ENCODE measurements at regions not wholly inside any gene's neighbourhood (a gene's known extent, or its start where the extent isn't known, plus 50 kb on each side); places are given as distances from the start of the nearest gene placed in this dataset.
"Not testable (repeated sequence)": the region's sequence is repeated elsewhere in the genome, so short reads cannot be mapped to it uniquely, and the experiment has no call there.

GRCh38 chrX:13955975-13956374 is 73.7 kb downstream of the GEMIN8 start:
- DNase-seq (ENCODE audit: low spot score): no peak

DNA sequence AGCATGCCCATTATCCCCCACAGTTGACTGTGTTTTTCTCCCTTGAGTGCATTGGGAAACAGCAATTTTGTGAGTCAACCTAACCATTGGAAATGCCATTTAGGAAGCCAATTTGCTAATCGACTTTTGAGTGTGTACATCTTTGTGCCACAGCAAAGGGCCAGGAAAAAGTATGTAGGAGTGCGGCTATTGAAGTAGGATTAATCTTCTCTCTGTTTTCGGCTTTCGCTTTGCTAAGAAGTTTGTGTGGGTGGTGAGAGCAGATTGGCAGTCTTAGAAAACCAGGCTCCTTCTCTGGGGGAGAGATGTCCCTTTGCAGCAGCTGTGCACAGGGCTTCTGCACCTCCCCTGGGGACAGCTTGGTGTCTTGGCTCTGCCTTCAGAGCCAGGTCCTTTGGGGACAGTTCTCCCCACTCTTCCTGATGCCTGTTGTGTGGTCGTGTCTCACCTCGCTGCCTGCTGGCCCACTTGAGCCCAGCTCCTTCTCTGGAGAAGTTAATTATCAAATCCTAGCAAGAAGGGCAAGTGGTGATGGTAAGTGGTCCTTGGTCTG is 74.5 kb downstream of the GEMIN8 start:
- no peak for DNase-seq (ENCODE audit: low spot score)

GRCh38 chrX:13952581-13952980 is 77.1 kb downstream of the GEMIN8 start:
- no peak for DNase-seq (ENCODE audit: low spot score)

- not testable (repeated sequence) for DNase-seq (ENCODE audit: low spot score)
Observed at GRCh38 chrX:13946223-13946622, 83.5 kb downstream of the GEMIN8 start.

DNA sequence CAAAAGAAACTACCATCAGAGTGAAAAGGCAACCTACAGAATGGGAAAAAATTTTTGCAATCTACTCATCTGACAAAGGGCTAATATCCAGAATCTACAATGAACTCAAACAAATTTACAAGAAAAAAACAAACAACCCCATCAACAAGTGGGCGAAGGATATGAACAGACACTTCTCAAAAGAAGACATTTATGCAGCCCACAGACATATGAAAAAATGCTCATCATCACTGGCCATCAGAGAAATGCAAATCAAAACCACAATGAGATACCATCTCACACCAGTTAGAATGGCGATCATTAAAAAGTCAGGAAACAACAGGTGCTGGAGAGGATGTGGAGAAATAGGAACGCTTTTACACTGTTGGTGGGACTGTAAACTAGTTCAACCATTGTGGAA is 83.9 kb downstream of the GEMIN8 start:
- DNase-seq (ENCODE audit: low spot score): not testable (repeated sequence)

DNA sequence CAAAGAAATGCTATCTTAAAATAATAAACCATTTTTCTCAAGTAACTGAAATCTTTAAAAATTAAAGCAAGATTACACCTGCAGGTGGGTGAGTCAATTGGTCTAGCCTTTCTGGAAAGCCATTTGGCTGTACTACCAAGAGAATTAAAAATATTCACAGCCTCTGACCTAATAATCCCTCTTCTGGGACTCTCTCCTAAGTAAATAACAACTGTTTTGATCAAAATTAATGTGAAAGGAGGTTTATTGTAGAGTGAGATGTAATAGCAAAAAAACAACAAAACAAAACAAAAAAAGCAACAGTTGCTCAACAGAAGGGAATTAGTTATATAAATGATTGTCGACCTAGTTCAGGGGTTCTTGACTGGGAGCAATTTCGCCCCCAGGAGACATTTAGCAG is 89.0 kb downstream of the GEMIN8 start:
- DNase-seq (ENCODE audit: low spot score): no peak

- no peak for DNase-seq (ENCODE audit: low spot score)
Observed at GRCh38 chrX:13939741-13940597, 89.7 kb downstream of the GEMIN8 start.

DNA sequence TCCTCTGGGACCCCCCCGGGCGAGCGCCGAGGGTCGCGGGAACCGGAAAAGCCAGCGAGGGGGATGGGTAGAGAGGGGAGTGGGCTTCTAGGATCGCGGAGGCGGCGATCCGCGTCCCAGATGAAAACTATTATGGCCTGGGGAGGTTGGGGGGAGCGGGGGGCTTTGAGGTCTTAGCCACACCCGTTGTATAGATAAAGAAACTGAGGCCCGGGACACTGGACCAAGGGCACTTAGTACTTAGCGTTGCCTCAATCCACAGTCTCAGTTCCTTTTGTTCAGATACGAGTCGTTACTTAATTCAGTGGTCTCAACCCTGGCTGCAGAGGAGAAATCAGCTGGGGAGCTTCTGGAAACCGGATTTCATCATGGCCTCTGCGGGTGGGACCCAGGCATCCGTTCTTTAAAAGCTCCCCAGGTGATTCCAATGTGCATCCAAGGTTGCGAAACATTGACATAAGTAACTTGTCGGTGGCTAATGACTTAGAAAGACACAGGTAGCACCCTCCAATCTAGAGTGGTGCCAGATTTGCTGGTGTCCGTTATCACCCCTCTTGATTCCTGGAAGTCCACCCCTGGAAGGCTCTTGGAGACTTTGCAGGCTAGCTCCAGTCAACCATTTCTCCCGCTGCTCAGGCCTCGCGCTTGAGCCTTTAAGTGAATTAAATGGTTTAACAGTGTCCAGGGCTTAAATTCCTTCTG is 90.7 kb downstream of the GEMIN8 start:
- DNase-seq (ENCODE audit: low spot score): peak; percentile 17

DNA sequence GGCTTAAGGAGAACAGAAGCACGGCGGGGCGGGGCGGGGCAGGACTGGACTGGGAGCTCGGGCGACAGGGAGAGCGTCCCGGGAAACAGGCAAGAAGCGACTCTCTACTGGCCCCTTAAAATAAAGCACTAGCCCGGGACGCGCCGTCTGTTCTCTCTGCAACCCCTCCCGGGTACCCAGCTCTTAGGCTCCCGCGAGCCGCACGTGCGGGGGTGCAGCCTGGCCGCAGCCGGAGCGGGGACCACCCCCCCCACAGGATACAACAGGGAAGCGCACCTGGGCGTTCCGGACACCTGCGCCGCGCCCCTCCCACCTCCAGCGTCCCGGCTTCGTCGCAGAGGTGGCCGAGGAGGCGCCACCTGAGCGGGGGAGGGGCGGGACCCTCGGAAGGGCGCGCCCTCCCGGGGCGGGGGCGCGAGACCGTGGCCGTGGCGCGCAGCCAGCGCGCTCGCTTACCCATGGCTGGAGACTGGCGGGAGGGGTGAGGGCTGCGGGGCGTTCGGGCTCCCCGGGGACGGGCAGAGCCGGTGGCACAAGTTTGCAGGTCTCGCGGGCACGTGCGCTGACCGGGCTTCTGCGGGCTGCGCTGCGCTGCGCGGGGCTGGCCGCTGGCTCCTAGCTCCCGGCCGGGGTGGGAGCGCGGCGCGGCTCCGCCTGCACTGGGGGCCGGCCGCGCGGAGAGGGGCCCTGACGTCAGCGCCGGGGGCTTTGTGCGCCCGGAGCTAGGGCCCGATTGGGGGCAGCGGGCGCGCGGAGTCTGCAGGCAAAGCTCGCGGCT is 91.5 kb downstream of the GEMIN8 start:
- peak; percentile 20 for DNase-seq (ENCODE audit: low spot score)

DNA sequence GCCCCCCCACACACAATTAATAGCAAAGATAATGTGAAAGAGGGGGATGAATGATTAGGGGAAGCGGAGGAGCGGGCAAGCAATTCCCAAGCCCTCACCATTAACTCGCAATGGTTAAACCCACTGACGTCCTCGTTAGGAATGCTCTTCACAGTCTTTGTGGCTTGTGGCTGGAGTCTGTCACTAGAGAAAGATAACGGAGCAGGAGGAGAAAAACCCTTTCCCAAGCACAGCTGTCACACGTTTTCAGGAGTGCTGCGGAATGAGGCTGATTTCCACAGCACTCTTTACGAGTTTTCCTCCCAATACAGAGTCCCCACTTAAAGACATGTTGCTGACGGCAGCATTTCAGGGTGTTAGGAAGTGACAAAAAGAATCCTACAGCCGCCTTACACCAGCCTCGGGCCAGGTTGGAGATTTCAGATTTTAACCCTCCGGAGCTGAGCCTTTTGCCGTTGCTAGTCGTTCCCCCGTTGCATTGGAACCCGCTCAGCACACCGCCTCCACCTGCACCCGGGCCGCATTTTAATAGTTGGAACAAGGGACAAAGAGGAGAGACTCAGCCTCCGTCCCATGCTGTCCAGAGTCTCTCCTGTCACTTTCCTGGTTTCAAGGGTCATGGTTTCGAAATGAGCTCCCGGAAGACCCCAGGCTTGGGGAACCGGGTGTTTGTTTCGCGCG is 92.2 kb downstream of the GEMIN8 start:
- DNase-seq (ENCODE audit: low spot score): peak; percentile 41

GRCh38 chrX:13936521-13937225 is 93.0 kb downstream of the GEMIN8 start:
- DNase-seq (ENCODE audit: low spot score): no peak

DNA sequence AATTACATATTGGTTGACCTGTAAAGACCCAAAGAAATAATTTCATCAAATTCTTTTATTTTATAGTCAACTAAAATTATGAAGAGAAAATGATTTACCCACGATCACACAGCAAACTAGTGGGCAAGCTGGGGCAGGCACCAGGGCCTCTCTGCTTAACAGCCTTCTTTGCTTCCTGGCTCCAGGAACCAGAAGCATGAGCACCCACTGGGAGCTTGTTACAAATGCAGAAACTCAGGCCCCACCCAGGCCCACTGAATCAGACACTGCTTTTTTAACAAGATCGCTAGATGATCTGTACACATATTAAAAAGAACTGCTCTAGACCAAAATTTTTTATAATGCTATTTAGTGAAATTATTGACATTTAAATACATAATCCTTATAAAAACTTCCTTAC is 95.0 kb downstream of the GEMIN8 start:
- DNase-seq (ENCODE audit: low spot score): no peak

DNA sequence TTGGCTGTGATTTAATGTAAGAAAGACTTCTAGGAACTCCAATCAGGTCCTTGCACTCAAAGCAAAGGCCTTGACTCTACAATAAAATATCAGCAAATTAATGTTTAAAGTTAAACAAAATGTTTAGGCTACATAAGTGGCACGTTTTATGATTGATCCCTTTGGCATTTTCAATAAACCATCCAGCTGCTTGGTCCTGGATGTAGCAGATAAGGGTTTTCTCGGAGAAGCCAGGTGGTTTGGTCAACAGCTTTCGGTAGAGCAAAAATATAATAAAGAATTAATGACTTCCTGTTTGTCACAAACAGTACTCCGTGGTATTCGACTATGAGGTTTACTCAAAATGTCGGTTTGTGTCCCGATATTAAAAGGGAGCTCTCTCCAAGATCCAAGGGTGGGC is 95.8 kb downstream of the GEMIN8 start:
- DNase-seq (ENCODE audit: low spot score): no peak

DNA sequence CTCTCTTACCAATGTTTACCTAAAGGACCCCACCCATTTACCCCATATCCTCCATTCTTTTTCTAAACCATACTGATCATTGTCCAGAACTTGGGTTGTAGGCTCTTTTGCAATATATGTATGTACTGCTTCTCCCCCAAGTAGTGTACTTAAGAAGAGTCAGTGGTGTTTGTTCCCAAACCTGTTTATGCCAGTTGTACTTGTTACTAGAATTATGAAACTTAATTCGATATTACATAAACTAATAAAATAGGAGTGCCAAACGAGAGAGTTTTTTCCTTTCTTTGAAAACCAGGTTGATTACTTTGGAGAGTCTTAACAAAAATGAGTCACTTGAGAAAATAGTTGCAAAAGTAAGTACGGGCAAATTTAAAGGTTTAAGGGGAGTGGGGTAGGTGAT is 96.3 kb downstream of the GEMIN8 start:
- DNase-seq (ENCODE audit: low spot score): no peak

DNA sequence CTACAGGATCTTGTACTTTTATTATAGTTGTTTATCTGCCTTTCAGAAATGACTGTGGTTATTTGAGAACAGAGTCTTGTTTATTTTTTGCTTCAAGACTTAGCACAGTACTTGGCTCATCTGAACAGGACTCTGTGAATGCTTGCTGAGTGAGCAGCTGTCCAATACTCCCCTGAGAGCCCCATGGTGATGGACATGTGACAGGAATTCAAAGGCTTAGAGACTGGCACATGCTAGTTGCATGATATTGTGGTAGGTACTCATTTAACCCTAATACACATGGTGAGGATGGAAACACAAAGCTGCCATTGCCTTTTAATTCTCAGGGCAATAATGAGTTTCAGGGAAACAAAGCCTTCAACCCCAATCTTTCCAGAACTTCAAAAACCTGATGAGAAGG is 97.3 kb downstream of the GEMIN8 start:
- no peak for DNase-seq (ENCODE audit: low spot score)

DNA sequence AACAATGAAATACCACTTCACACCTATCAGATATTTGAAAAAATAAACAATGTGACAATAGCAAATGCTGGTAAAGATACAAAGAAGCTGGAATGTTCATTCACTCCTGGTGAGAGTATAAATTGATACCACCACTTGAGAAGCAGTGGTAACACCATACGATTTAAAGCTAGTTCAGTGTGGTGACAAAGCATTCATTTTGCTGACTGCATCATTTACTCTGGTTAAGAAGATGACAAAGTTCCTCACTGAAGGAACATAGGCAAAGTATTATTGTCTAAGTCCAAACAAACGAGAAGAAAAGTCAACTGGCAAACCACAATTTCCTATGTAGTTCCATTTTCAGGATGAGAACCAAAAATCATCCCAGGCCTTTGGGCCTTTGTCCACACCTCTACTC is 102.5 kb downstream of the GEMIN8 start:
- no peak for DNase-seq (ENCODE audit: low spot score)

- no peak for DNase-seq (ENCODE audit: low spot score)
Observed at GRCh38 chrX:13923845-13924244, 105.8 kb downstream of the GEMIN8 start.

- no peak for DNase-seq (ENCODE audit: low spot score)
Observed at GRCh38 chrX:13923289-13923688, 106.4 kb upstream of the GPM6B start.

DNA sequence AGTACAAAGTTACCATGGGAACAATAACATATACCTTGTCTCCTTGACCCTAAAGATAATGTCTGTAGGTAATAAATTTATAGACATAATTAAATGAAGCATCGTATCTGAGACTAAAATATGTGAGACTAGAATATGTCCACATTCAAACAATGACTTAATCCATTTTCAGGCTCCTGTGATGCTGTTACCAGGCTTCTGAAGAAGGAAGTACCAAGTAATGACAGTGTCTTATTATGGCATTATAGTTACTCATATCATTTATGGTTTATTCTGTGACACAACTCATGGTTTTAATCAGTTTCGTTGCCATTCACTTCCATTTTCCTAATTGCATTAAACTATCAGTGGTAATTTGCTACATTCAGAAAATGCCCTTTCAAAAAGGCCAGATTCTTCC is 100.6 kb upstream of the GPM6B start:
- DNase-seq (ENCODE audit: low spot score): no peak

GRCh38 chrX:13911586-13911985 is 94.7 kb upstream of the GPM6B start:
- DNase-seq (ENCODE audit: low spot score): no peak

GRCh38 chrX:13906093-13906492 is 89.2 kb upstream of the GPM6B start:
- no peak for DNase-seq (ENCODE audit: low spot score)

Measured in SK-N-DZ (cell line).